ENCODE measurements at regions not wholly inside any gene's neighbourhood (a gene's known extent, or its start where the extent isn't known, plus 50 kb on each side); places are given as distances from the start of the nearest gene placed in this dataset.

DNA sequence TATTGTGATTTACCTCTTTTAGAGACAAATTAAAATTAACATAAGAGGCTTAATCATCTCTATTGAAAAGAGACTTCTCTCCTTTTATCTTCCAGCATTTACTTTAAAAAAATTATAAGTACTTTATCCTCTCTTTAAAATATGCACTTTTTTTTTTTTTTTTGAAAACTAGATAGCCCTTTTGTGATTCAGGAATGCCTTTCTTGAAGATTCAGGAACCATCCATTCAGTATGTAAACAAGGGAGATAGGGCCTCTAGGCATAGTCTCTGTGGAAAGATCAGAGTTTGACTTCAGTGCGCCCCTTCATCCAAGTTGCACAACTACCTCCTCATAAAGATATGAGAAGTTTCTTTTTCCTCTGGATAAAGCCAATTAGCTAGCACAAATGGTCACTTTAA is 1163.7 kb downstream of the SI start:
- TF ChIP-seq, protein P1, sequence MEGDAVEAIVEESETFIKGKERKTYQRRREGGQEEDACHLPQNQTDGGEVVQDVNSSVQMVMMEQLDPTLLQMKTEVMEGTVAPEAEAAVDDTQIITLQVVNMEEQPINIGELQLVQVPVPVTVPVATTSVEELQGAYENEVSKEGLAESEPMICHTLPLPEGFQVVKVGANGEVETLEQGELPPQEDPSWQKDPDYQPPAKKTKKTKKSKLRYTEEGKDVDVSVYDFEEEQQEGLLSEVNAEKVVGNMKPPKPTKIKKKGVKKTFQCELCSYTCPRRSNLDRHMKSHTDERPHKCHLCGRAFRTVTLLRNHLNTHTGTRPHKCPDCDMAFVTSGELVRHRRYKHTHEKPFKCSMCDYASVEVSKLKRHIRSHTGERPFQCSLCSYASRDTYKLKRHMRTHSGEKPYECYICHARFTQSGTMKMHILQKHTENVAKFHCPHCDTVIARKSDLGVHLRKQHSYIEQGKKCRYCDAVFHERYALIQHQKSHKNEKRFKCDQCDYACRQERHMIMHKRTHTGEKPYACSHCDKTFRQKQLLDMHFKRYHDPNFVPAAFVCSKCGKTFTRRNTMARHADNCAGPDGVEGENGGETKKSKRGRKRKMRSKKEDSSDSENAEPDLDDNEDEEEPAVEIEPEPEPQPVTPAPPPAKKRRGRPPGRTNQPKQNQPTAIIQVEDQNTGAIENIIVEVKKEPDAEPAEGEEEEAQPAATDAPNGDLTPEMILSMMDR (IDR thresholded peaks at IDR 0.05; ENCODE audit: low read length): no peak
- TF ChIP-seq EZH2 (IDR thresholded peaks at IDR 0.05; ENCODE audit: borderline replicate concordance, low read length): no peak
